ENCODE measurements at regions not wholly inside any gene's neighbourhood (a gene's known extent, or its start where the extent isn't known, plus 50 kb on each side); places are given as distances from the start of the nearest gene placed in this dataset.

- Histone ChIP-seq H3K9me3 (peaks cover 0 to 5% (median 0%) of the 10 kb centered on the region in 8 donors), H3K4me1 (no peaks in the 10 kb centered on the region), H3K27me3 (replicated peaks in 1 of 7) (no peaks in the 10 kb centered on the region), H3K27ac (no peak overlapping the region), H3K4me3 (no peak overlapping the region), H3K36me3 (no peaks in the 10 kb centered on the region)
- TF ChIP-seq POLR2A (IDR thresholded peaks at IDR 0.05) (no peak), POLR2AphosphoS5 (IDR thresholded peaks at IDR 0.05) (no peak)
- DNase-seq: no peak
- intact Hi-C loops (cut with DNase I; ENCODE audit: low total_unique reads): no loop called here
- 48 to 59% (median 53%) methylated on average over 6 of the region's 6 CpGs for WGBS, 5 donors
Measured at GRCh38 chr13:108419768-108420167, 150.2 kb downstream of the TNFSF13B start.

GRCh38 chr13:108425056-108425455 lies 155.5 kb downstream of the TNFSF13B start:
- no peak for DNase-seq
- H3K4me1 ChIP-seq: no peaks in the 10 kb centered on the region
- TF ChIP-seq POLR2AphosphoS5 (IDR thresholded peaks at IDR 0.05) (no peak), CTCF (IDR thresholded peaks at IDR 0.05 in 8 of 11, conservative IDR thresholded peaks at IDR 0.05 in 3 of 11) (no peak), POLR2A (IDR thresholded peaks at IDR 0.05) (no peak)
- no peaks in the 10 kb centered on the region for H3K9me3 ChIP-seq
- WGBS, 5 donors: 56 to 79% (median 63%) methylated on average over 4 of the region's 4 CpGs
- H3K27me3 ChIP-seq (replicated peaks in 1 of 7): no peaks in the 10 kb centered on the region
- H3K4me3 ChIP-seq: no peak overlapping the region
- H3K27ac ChIP-seq: no peak overlapping the region
- intact Hi-C loops (cut with DNase I; ENCODE audit: low total_unique reads): no loop called here
- H3K36me3 ChIP-seq: no peaks in the 10 kb centered on the region

GRCh38 chr13:108426893-108427292 lies 157.4 kb downstream of the TNFSF13B start:
- H3K4me3 ChIP-seq: no peak overlapping the region
- no peaks in the 10 kb centered on the region for H3K4me1 ChIP-seq
- no peaks in the 10 kb centered on the region for H3K36me3 ChIP-seq
- H3K27ac ChIP-seq: no peak overlapping the region
- DNase-seq: no peak
- no peaks in the 10 kb centered on the region for H3K9me3 ChIP-seq
- intact Hi-C loops (cut with DNase I; ENCODE audit: low total_unique reads): no loop called here
- H3K27me3 ChIP-seq (replicated peaks in 1 of 7): no peaks in the 10 kb centered on the region
- TF ChIP-seq CTCF (IDR thresholded peaks at IDR 0.05 in 8 of 11, conservative IDR thresholded peaks at IDR 0.05 in 3 of 11) (no peak), POLR2AphosphoS5 (IDR thresholded peaks at IDR 0.05) (no peak), POLR2A (IDR thresholded peaks at IDR 0.05) (no peak)
- 81 to 100% (median 97%) methylated on average over 1 of the region's 1 CpG for WGBS, 5 donors

- Histone ChIP-seq H3K4me3 (no peak overlapping the region), H3K9me3 (no peaks in the 10 kb centered on the region), H3K4me1 (no peaks in the 10 kb centered on the region), H3K36me3 (no peaks in the 10 kb centered on the region), H3K27me3 (replicated peaks in 1 of 7) (no peaks in the 10 kb centered on the region), H3K27ac (no peak overlapping the region)
- DNase-seq: no peak
- intact Hi-C loops (cut with DNase I; ENCODE audit: low total_unique reads): no loop called here
- WGBS, 5 donors: 73 to 80% (median 77%) methylated on average over 4 of the region's 4 CpGs
- TF ChIP-seq POLR2A (IDR thresholded peaks at IDR 0.05): no peak
Measured at GRCh38 chr13:108427355-108427754, 157.8 kb downstream of the TNFSF13B start.

GRCh38 chr13:108428691-108429090 lies 159.2 kb downstream of the TNFSF13B start:
- Histone ChIP-seq H3K9me3 (no peaks in the 10 kb centered on the region), H3K4me3 (no peak overlapping the region), H3K4me1 (no peaks in the 10 kb centered on the region), H3K36me3 (no peaks in the 10 kb centered on the region), H3K27me3 (replicated peaks in 1 of 7) (no peaks in the 10 kb centered on the region), H3K27ac (no peak overlapping the region)
- intact Hi-C loops (cut with DNase I; ENCODE audit: low total_unique reads): no loop called here
- no peak for DNase-seq
- TF ChIP-seq POLR2A (IDR thresholded peaks at IDR 0.05): no peak
- TF ChIP-seq POLR2AphosphoS5 (IDR thresholded peaks at IDR 0.05): no peak
- no peak for TF ChIP-seq CTCF (IDR thresholded peaks at IDR 0.05 in 8 of 11, conservative IDR thresholded peaks at IDR 0.05 in 3 of 11)
- WGBS, 5 donors: 70 to 95% (median 86%) methylated on average over 2 of the region's 2 CpGs

All from spleen (tissue), 11 donors.